ENCODE measurements at regions not wholly inside any gene's neighbourhood (a gene's known extent, or its start where the extent isn't known, plus 50 kb on each side); places are given as distances from the start of the nearest gene placed in this dataset.

GRCh38 chr6:159100395-159101182, 55.8 kb upstream of the TAGAP start:
- H3K36me3 ChIP-seq = no peaks in the 10 kb centered on the region
- H3K27me3 ChIP-seq = no peaks in the 10 kb centered on the region
- TF ChIP-seq EP300 (IDR thresholded peaks at IDR 0.05; ENCODE audit: low read depth) (no peak), CTCF (IDR thresholded peaks at IDR 0.05) (no peak), POLR2AphosphoS5 (IDR thresholded peaks at IDR 0.05) (no peak), POLR2A (IDR thresholded peaks at IDR 0.05) (no peak)
- in situ Hi-C loops (cut with MboI; ENCODE audit: low pct_ligation_motif_present in 1 of 4, low pct_unique_long_range_greater_than_20kb in 1 of 4, low sequenced_read_pairs in 3 of 4) = loop anchor here in 3 of 4 donors (10.0 to 25.0 kb wide), 5 partner anchors 56 to 413 kb away; partner anchors contain the start of genes RSPH3 (in 2 of the 3) and TAGAP (in 1 of the 3)
- no peaks in the 10 kb centered on the region for H3K9me3 ChIP-seq
- intact Hi-C loops (cut with DNase I; ENCODE audit: low total_unique reads) = no loop called here
- H3K4me1 ChIP-seq = no peaks in the 10 kb centered on the region
- H3K4me3 ChIP-seq = no peak overlapping the region
- H3K27ac ChIP-seq = no peak overlapping the region
- no peak for DNase-seq
- 78 to 93% methylated on average over 3 to 15 of the region's 15 CpGs for WGBS, 2 donors (ENCODE audit: low coverage in 1 of 2)

GRCh38 chr6:159099961-159100360, 55.2 kb upstream of the TAGAP start:
- H3K27me3 ChIP-seq = no peaks in the 10 kb centered on the region
- H3K27ac ChIP-seq = no peak overlapping the region
- in situ Hi-C loops (cut with MboI; ENCODE audit: low pct_ligation_motif_present in 1 of 4, low pct_unique_long_range_greater_than_20kb in 1 of 4, low sequenced_read_pairs in 3 of 4) = loop anchor here in 3 of 4 donors (10.0 to 25.0 kb wide), 5 partner anchors 55 to 413 kb away; partner anchors contain the start of genes RSPH3 (in 2 of the 3) and TAGAP (in 1 of the 3)
- no peaks in the 10 kb centered on the region for H3K36me3 ChIP-seq
- 44 to 75% methylated on average over 2 to 3 of the region's 3 CpGs for WGBS, 2 donors (ENCODE audit: low coverage in 1 of 2)
- no peak for DNase-seq
- intact Hi-C loops (cut with DNase I; ENCODE audit: low total_unique reads) = no loop called here
- no peak for TF ChIP-seq POLR2A (IDR thresholded peaks at IDR 0.05)
- no peak for TF ChIP-seq POLR2AphosphoS5 (IDR thresholded peaks at IDR 0.05)
- no peak for TF ChIP-seq CTCF (IDR thresholded peaks at IDR 0.05)
- TF ChIP-seq EP300 (IDR thresholded peaks at IDR 0.05; ENCODE audit: low read depth) = no peak
- no peaks in the 10 kb centered on the region for H3K9me3 ChIP-seq
- H3K4me3 ChIP-seq = no peak overlapping the region
- H3K4me1 ChIP-seq = no peaks in the 10 kb centered on the region

DNA sequence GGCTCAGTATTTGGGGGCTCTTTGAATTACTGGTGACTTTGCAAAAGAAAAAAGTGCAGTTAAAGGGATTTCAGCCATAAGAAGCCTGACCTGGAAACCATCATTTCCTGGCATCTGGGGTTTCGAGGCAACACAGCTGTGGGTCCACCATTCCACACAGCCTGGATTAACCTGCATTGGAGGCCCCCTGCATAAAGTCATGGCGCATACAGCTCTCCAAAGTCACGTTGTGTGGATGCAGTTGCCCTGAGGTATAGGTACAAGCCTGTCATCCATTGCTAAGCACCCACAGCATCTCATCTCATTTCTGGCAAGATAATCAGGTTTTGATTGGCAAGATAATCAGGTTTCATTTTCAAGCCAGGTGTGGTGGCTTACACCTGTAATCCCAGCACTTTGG, 54.5 kb upstream of the TAGAP start:
- 84% methylated on average over 3 of the region's 3 CpGs; no CpG with 5 or more reads in 1 of the 2 donors for WGBS, 2 donors (ENCODE audit: low coverage in 1 of 2)
- Histone ChIP-seq H3K36me3 (no peaks in the 10 kb centered on the region), H3K27ac (peak overlapping the region in 1 of 4 donors; percentile 51), H3K4me1 (no peaks in the 10 kb centered on the region), H3K4me3 (no peak overlapping the region), H3K9me3 (no peaks in the 10 kb centered on the region), H3K27me3 (no peaks in the 10 kb centered on the region)
- DNase-seq = no peak
- TF ChIP-seq POLR2A (IDR thresholded peaks at IDR 0.05) (no peak), POLR2AphosphoS5 (IDR thresholded peaks at IDR 0.05) (no peak), CTCF (IDR thresholded peaks at IDR 0.05) (no peak), EP300 (IDR thresholded peaks at IDR 0.05; ENCODE audit: low read depth) (no peak)
- in situ Hi-C loops (cut with MboI; ENCODE audit: low pct_ligation_motif_present in 1 of 4, low pct_unique_long_range_greater_than_20kb in 1 of 4, low sequenced_read_pairs in 3 of 4) = no loop called here
- intact Hi-C loops (cut with DNase I; ENCODE audit: low total_unique reads) = no loop called here

DNA sequence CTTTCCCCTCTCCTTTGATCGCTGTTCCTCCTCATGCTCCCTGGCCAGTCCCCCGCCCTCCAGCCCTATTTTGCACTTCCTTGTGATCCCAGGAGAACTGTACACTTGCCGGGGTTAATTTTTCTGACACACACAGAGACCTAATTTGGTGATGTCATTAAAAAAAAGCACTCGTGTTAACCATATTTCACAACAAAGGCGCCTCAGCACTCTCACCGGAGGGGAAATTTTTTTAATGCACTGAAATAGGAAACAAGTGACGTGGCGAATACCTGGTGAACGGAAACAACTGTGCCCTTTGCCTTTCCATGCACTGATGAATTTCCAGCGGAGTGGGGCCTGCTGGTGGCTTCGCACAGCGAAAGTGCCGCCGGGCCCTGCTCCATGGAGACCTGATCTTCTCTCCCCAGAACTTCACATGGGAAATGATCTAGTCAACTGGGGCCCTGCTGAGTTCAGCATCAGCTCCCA, 53.9 kb upstream of the TAGAP start:
- H3K9me3 ChIP-seq = no peaks in the 10 kb centered on the region
- intact Hi-C loops (cut with DNase I; ENCODE audit: low total_unique reads) = no loop called here
- H3K4me1 ChIP-seq = no peaks in the 10 kb centered on the region
- peak overlapping the region in 2 of 4 donors; percentile 15 to 51 for H3K27ac ChIP-seq
- no peaks in the 10 kb centered on the region for H3K27me3 ChIP-seq
- 58 to 67% methylated on average over 9 to 14 of the region's 14 CpGs for WGBS, 2 donors (ENCODE audit: low coverage in 1 of 2)
- no peaks in the 10 kb centered on the region for H3K36me3 ChIP-seq
- TF ChIP-seq POLR2AphosphoS5 (IDR thresholded peaks at IDR 0.05) (no peak), CTCF (IDR thresholded peaks at IDR 0.05) (no peak), EP300 (IDR thresholded peaks at IDR 0.05; ENCODE audit: low read depth) (no peak), POLR2A (IDR thresholded peaks at IDR 0.05) (no peak)
- in situ Hi-C loops (cut with MboI; ENCODE audit: low pct_ligation_motif_present in 1 of 4, low pct_unique_long_range_greater_than_20kb in 1 of 4, low sequenced_read_pairs in 3 of 4) = no loop called here
- no peak overlapping the region for H3K4me3 ChIP-seq
- DNase-seq = no peak
